ENCODE measurements at regions not wholly inside any gene's neighbourhood (a gene's known extent, or its start where the extent isn't known, plus 50 kb on each side); places are given as distances from the start of the nearest gene placed in this dataset.
"Not testable (repeated sequence)": the region's sequence is repeated elsewhere in the genome, so short reads cannot be mapped to it uniquely, and the experiment has no call there.

DNA sequence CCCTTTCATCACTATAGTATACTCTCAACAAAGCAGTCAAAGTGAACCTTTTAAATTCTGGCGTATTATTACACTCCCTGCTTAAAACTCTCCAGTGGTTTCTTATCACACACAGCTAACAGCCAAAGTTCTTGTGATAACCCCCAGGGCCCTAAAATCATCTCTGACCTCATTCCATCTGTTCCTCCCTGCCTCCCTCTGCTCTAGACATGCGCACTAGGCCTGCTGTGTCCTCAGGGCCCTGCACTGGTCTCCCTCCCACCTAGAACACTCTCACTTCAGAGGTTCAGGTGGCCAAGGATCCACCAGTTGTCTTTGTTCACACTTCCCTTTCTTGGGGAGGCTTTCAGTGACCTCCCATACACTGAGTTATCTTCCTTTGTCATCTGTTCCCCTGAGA is 603.4 kb downstream of the DSC3 start:
- POLR2A ChIA-PET, result no interaction called here
- CTCF ChIA-PET, result no interaction called here
- no peak overlapping the region for H3K27ac ChIP-seq (ENCODE audit: low read length)
- H3K27me3 ChIP-seq (ENCODE audit: control insufficient read depth, insufficient read depth, low read length), result no peaks in the 10 kb centered on the region
- ATAC-seq (no peak), DNase-seq (ENCODE audit: low read depth, low spot score) (no peak)
- H3K4me1 ChIP-seq (ENCODE audit: control insufficient read depth, insufficient read depth, low read length), result no peaks in the 10 kb centered on the region
- H3K9me3 ChIP-seq (ENCODE audit: control insufficient read depth, insufficient read depth, low read depth, low read length), result no peaks in the 10 kb centered on the region
- intact Hi-C loops (cut with micrococcal nuclease; ENCODE audit: unreplicated experiment), result no loop called here
- TF ChIP-seq POLR2AphosphoS5 (IDR thresholded peaks at IDR 0.05; ENCODE audit: low read depth, low read length), result no peak
- no peak for TF ChIP-seq TCF7L2 (IDR thresholded peaks at IDR 0.05; ENCODE audit: low read depth, low read length)
- TF ChIP-seq, protein P1, sequence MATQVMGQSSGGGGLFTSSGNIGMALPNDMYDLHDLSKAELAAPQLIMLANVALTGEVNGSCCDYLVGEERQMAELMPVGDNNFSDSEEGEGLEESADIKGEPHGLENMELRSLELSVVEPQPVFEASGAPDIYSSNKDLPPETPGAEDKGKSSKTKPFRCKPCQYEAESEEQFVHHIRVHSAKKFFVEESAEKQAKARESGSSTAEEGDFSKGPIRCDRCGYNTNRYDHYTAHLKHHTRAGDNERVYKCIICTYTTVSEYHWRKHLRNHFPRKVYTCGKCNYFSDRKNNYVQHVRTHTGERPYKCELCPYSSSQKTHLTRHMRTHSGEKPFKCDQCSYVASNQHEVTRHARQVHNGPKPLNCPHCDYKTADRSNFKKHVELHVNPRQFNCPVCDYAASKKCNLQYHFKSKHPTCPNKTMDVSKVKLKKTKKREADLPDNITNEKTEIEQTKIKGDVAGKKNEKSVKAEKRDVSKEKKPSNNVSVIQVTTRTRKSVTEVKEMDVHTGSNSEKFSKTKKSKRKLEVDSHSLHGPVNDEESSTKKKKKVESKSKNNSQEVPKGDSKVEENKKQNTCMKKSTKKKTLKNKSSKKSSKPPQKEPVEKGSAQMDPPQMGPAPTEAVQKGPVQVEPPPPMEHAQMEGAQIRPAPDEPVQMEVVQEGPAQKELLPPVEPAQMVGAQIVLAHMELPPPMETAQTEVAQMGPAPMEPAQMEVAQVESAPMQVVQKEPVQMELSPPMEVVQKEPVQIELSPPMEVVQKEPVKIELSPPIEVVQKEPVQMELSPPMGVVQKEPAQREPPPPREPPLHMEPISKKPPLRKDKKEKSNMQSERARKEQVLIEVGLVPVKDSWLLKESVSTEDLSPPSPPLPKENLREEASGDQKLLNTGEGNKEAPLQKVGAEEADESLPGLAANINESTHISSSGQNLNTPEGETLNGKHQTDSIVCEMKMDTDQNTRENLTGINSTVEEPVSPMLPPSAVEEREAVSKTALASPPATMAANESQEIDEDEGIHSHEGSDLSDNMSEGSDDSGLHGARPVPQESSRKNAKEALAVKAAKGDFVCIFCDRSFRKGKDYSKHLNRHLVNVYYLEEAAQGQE (IDR thresholded peaks at IDR 0.05; ENCODE audit: insufficient read depth in 1 of 2, low read depth in 2 of 2, low read length in 1 of 2), result no peak
- TF ChIP-seq, protein P2, sequence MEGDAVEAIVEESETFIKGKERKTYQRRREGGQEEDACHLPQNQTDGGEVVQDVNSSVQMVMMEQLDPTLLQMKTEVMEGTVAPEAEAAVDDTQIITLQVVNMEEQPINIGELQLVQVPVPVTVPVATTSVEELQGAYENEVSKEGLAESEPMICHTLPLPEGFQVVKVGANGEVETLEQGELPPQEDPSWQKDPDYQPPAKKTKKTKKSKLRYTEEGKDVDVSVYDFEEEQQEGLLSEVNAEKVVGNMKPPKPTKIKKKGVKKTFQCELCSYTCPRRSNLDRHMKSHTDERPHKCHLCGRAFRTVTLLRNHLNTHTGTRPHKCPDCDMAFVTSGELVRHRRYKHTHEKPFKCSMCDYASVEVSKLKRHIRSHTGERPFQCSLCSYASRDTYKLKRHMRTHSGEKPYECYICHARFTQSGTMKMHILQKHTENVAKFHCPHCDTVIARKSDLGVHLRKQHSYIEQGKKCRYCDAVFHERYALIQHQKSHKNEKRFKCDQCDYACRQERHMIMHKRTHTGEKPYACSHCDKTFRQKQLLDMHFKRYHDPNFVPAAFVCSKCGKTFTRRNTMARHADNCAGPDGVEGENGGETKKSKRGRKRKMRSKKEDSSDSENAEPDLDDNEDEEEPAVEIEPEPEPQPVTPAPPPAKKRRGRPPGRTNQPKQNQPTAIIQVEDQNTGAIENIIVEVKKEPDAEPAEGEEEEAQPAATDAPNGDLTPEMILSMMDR (IDR thresholded peaks at IDR 0.05), result no peak
- TF ChIP-seq SIN3A (IDR thresholded peaks at IDR 0.05; ENCODE audit: borderline replicate concordance, insufficient read depth, low read depth, low read length), result no peak
- H3K36me3 ChIP-seq (ENCODE audit: control insufficient read depth, insufficient read depth, low read length), result no peaks in the 10 kb centered on the region
- no TSS peak for BruUV-seq (replicated peaks)
- in situ Hi-C loops (cut with HindIII; ENCODE audit: low pct_unique_long_range_greater_than_20kb, low sequenced_read_pairs), result no loop called here
- H3K4me3 ChIP-seq (ENCODE audit: low read depth in 2 of 2, low read length in 2 of 2), result no peak overlapping the region

DNA sequence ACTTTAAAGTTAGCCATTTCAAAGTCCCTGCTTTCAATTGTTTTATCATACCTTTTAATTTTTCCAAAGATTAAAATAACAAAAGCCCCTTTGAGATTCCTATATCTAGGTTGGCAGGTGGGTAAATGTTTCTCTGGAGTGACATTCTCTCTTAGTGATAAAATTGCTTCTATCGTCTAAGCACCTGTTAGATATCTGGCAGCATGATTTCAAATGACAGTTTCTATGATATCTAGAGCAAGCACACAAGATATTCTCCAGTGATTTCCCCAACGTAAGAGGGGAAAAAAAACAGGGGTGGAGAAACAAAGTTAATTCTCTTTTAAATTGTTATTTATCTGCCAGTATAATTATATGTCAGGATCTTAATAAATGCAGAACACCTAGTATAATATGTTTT is 610.2 kb downstream of the DSC3 start:
- TF ChIP-seq POLR2AphosphoS5 (IDR thresholded peaks at IDR 0.05; ENCODE audit: low read depth, low read length) (no peak), SIN3A (IDR thresholded peaks at IDR 0.05; ENCODE audit: borderline replicate concordance, insufficient read depth, low read depth, low read length) (no peak), TCF7L2 (IDR thresholded peaks at IDR 0.05; ENCODE audit: low read depth, low read length) (no peak)
- TF ChIP-seq, protein P2 (IDR thresholded peaks at IDR 0.05), result no peak
- TF ChIP-seq, protein P1 (IDR thresholded peaks at IDR 0.05; ENCODE audit: insufficient read depth in 1 of 2, low read depth in 2 of 2, low read length in 1 of 2), result no peak
- Histone ChIP-seq H3K36me3 (ENCODE audit: control insufficient read depth, insufficient read depth, low read length) (no peaks in the 10 kb centered on the region), H3K4me1 (ENCODE audit: control insufficient read depth, insufficient read depth, low read length) (no peaks in the 10 kb centered on the region), H3K9me3 (ENCODE audit: control insufficient read depth, insufficient read depth, low read depth, low read length) (no peaks in the 10 kb centered on the region), H3K27ac (ENCODE audit: low read length) (no peak overlapping the region), H3K4me3 (ENCODE audit: low read depth in 2 of 2, low read length in 2 of 2) (no peak overlapping the region), H3K27me3 (ENCODE audit: control insufficient read depth, insufficient read depth, low read length) (no peaks in the 10 kb centered on the region)
- CTCF ChIA-PET, result no interaction called here
- in situ Hi-C loops (cut with HindIII; ENCODE audit: low pct_unique_long_range_greater_than_20kb, low sequenced_read_pairs), result no loop called here
- POLR2A ChIA-PET, result no interaction called here
- no peak for DNase-seq (ENCODE audit: low read depth, low spot score)
- no peak for ATAC-seq
- intact Hi-C loops (cut with micrococcal nuclease; ENCODE audit: unreplicated experiment), result no loop called here
- no TSS peak for BruUV-seq (replicated peaks)

DNA sequence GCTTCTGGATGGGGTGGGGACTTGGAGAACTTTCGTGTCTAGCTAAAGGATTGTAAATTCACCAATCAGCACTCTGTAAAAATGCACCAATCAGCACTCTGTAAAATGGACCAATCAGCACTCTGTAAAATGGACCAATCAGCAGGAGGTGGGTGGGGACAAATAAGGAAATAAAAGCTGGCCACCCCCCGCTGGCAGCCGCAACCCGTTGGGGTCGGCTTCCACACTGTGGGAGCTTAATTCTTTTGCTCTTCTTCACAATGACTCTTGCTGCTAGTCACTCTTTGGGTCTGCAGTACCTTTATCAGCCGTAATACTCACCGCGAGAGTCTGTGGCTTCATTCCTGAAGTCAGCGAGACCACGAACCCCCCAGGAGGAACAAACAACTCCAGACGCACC is 623.1 kb downstream of the DSC3 start:
- H3K4me1 ChIP-seq (ENCODE audit: control insufficient read depth, insufficient read depth, low read length); H3K36me3 ChIP-seq (ENCODE audit: control insufficient read depth, insufficient read depth, low read length); H3K4me3 ChIP-seq (ENCODE audit: low read depth in 2 of 2, low read length in 2 of 2); H3K9me3 ChIP-seq (ENCODE audit: control insufficient read depth, insufficient read depth, low read depth, low read length); ATAC-seq; CTCF ChIA-PET; intact Hi-C loops (cut with micrococcal nuclease; ENCODE audit: unreplicated experiment); BruUV-seq (replicated peaks); H3K27ac ChIP-seq (ENCODE audit: low read length); H3K27me3 ChIP-seq (ENCODE audit: control insufficient read depth, insufficient read depth, low read length); POLR2A ChIA-PET; in situ Hi-C loops (cut with HindIII; ENCODE audit: low pct_unique_long_range_greater_than_20kb, low sequenced_read_pairs); DNase-seq (ENCODE audit: low read depth, low spot score): not testable (repeated sequence)

All from Panc1 (cell line).